ENCODE measurements at regions not wholly inside any gene's neighbourhood (a gene's known extent, or its start where the extent isn't known, plus 50 kb on each side); places are given as distances from the start of the nearest gene placed in this dataset.
"Not testable (repeated sequence)": the region's sequence is repeated elsewhere in the genome, so short reads cannot be mapped to it uniquely, and the experiment has no call there.

GRCh38 chr7:89401099-89401498, 605.6 kb upstream of the TEX47 start:
- no peak for DNase-seq (ENCODE audit: low spot score)

GRCh38 chr7:89401690-89402089, 606.2 kb upstream of the TEX47 start:
- DNase-seq (ENCODE audit: low spot score), result no peak

- DNase-seq (ENCODE audit: low spot score), result no peak
These were observed 656.4 kb upstream of the TEX47 start for GRCh38 chr7:89451911-89452310.

GRCh38 chr7:89456556-89456955, 661.0 kb upstream of the TEX47 start:
- DNase-seq (ENCODE audit: low spot score), result no peak

- no peak for DNase-seq (ENCODE audit: low spot score)
These were observed 662.6 kb upstream of the TEX47 start for GRCh38 chr7:89458114-89458513.

GRCh38 chr7:89474456-89474855, 678.9 kb upstream of the TEX47 start:
- no peak for DNase-seq (ENCODE audit: low spot score)

GRCh38 chr7:89477991-89478390, 676.3 kb upstream of the STEAP1 start:
- peak; percentile 32 for DNase-seq (ENCODE audit: low spot score)

- no peak for DNase-seq (ENCODE audit: low spot score)
These were observed 658.6 kb upstream of the STEAP1 start for GRCh38 chr7:89495704-89496103.

GRCh38 chr7:89500084-89500483, 654.2 kb upstream of the STEAP1 start:
- DNase-seq (ENCODE audit: low spot score), result no peak

- no peak for DNase-seq (ENCODE audit: low spot score)
These were observed 651.0 kb upstream of the STEAP1 start for GRCh38 chr7:89503281-89503680.

GRCh38 chr7:89507034-89507433, 647.2 kb upstream of the STEAP1 start:
- DNase-seq (ENCODE audit: low spot score), result no peak

- DNase-seq (ENCODE audit: low spot score), result no peak
These were observed 642.4 kb upstream of the STEAP1 start for GRCh38 chr7:89511900-89512299.

- no peak for DNase-seq (ENCODE audit: low spot score)
These were observed 639.3 kb upstream of the STEAP1 start for GRCh38 chr7:89514970-89515369.

GRCh38 chr7:89517815-89518214, 636.5 kb upstream of the STEAP1 start:
- no peak for DNase-seq (ENCODE audit: low spot score)

- no peak for DNase-seq (ENCODE audit: low spot score)
These were observed 604.5 kb upstream of the STEAP1 start for GRCh38 chr7:89549768-89550167.

GRCh38 chr7:89554209-89554608, 600.1 kb upstream of the STEAP1 start:
- DNase-seq (ENCODE audit: low spot score), result no peak

GRCh38 chr7:89559596-89559995, 594.7 kb upstream of the STEAP1 start:
- DNase-seq (ENCODE audit: low spot score), result no peak

- no peak for DNase-seq (ENCODE audit: low spot score)
These were observed 590.7 kb upstream of the STEAP1 start for GRCh38 chr7:89563597-89563996.

GRCh38 chr7:89584896-89585295, 569.4 kb upstream of the STEAP1 start:
- no peak for DNase-seq (ENCODE audit: low spot score)

GRCh38 chr7:89593125-89593524, 561.1 kb upstream of the STEAP1 start:
- no peak for DNase-seq (ENCODE audit: low spot score)

- DNase-seq (ENCODE audit: low spot score), result no peak
These were observed 551.3 kb upstream of the STEAP1 start for GRCh38 chr7:89602984-89603383.

- no peak for DNase-seq (ENCODE audit: low spot score)
These were observed 548.9 kb upstream of the STEAP1 start for GRCh38 chr7:89605362-89605761.

GRCh38 chr7:89606511-89606910, 547.8 kb upstream of the STEAP1 start:
- DNase-seq (ENCODE audit: low spot score), result no peak

- DNase-seq (ENCODE audit: low spot score), result peak; percentile 9
These were observed 546.5 kb upstream of the STEAP1 start for GRCh38 chr7:89607792-89608191.

- not testable (repeated sequence) for DNase-seq (ENCODE audit: low spot score)
These were observed 537.4 kb upstream of the STEAP1 start for GRCh38 chr7:89616829-89617228.
